GM18907 (cell line): ENCODE measurements at regions not wholly inside any gene's neighbourhood (a gene's known extent, or its start where the extent isn't known, plus 50 kb on each side); places are given as distances from the start of the nearest gene placed in this dataset.

Experiments used
- ATAC-seq: cut with Tn5 transposase; IDR thresholded peaks from one replicate; pipeline ENCODE4 v1.9.1; 2021; ENCODE audit warnings: mild to moderate bottlenecking, moderate library complexity; ENCODE audit not compliant: unreplicated experiment

DNA sequence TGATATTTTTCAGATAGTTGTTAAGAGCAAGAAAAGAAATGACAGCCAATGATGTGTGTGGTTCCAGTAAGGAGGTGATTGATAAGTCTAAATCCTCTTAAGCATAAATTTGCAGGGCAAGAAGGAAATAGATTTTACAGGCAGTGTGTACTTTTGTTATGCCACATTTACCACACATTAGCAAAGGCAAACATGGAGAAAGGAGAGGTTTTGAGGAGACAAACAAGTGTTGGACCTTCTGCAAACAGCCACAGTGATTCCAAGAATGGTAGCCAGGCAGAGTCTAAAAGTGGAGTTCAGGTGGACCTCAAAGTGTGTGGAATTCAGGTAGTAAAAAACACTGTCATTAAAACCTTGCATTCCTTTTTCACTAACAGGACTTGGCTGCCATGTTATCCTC, 295.9 kb upstream of the ITGA1 start:
- no peak for ATAC-seq

DNA sequence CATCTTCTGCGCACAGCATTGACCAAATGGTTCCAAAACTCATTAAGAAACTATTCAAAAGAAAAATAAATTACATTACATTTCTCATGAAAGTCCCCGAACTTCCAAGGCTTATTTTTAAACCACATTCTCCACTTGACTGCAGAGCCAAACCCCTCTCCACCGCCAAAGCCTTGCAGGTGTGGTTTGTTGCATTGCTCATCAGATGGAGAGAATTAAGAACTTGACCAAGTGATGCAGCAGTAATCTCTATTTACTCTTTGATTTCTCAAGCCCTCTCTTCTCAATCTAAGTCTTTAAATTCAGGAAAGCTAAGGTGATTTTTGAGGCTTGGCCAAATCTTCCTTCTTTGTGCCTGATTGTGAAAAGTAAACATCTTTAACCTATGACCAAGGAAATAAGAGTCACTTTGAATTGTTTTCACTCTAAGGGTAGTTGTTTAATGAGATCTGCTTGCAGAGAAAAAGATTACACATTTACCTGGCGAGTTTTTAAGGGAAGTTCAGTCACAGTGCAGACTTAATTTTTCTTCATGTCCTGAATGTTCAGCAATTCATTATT, 290.5 kb upstream of the ITGA1 start:
- ATAC-seq: no peak

DNA sequence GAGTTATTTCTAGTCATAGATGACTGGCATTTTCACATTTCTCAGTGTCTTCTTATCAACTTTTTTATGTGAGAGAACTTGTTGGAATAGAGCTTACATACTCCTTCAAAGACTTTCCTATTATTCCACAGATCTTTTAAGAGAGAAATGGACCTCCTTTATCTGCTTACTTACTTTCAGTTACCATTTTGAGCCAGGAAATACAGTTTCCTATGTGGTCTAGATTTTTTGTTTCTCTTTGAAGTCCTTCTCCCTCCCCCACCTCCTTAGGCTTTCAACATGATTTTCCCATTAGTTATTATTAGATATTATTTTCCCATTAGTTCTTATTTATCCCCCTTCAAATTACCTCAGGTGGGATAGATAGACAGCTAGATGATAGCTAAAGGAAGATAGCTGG, 289.1 kb upstream of the ITGA1 start:
- no peak for ATAC-seq

DNA sequence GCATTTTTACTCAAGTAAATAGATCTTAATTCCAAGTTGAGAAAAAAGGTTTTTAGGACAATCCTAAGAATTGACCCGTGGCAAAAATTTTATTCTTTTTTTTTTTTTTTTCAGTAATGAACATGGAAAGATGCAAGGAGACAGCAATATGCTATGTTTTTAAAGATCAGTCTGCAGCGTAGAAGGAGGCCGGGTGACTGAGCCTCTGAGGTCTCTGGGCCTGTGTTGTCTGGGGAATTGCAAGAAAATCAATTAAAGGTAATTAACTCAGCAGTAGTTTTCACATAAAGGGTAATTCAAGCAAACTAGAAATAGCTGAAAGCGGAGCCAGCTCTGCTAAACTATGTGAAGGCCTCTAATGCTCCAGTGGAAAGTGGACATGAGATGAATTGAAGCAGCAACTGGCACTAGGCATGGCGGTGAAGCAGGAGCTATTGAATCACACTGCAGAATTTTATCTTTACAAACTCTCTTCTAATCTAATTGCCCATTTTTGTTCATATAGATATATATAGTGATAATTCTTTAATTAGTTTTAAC, 285.2 kb upstream of the ITGA1 start:
- no peak for ATAC-seq

DNA sequence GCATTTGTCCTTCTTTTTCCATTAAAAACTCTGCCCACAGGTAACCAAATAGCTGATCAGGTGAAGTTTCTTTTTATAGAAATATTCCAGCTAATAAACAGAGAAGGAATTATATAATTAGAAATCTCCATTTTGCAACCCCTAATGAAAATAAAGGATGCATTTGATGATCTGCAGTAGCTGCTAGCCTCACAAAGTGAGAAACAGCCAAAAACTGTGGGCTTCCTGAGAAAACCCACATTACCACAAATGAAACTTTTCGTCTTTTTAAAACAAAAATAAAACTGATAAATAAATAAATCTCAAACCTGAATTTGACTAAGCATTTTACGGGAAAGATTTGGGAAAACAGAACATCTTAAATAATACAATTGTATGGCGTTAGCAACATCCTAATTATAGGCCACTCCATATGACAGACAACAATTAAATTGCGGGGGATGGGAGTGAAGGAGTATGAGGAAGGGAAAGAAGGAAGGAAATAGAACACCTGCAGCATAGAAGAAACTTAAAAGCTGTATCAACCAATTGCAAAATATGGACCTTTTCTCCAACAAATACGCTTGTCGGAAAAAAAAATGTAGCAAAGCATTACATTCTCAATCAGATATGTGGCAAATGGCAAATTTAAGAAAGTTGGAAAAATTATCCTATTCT, 283.0 kb upstream of the ITGA1 start:
- no peak for ATAC-seq

DNA sequence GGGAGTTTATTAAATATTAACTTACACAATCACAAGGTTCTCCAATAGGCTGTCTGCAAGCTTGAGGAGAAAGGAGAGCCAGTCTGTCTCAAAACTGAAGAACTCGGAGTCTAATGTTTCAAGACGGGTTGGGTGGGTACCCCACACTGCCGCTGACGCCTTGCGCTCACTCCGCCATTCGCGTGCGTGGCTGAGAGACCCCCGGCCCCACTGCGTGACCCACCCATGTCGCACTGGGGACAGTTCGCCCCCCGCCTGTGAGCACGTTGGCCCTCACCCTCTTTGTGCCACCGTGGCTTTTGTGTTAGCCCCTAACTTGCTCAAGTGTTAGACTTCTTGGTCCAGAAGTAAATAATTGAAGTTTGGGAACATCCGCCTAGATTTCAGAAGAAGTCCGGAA, 270.0 kb upstream of the ITGA1 start:
- no peak for ATAC-seq

DNA sequence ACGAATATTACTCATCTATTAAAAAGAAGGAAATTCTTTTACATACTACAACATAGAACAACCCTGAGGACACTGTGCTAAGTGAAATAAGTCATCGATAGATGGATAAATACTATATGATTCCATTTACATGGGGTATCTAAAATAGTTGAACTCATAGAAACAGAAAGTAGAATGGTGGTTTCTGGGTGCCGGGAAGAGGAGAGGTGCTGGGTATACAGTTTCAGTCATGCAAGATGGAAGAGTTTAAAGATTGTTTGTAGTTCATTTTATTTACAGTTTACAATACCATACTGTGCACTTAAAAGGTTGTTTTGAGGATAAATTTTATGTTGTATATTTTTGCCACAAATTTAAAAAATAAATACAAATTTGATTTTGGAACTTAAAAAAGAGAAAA, 267.5 kb upstream of the ITGA1 start:
- no peak for ATAC-seq

DNA sequence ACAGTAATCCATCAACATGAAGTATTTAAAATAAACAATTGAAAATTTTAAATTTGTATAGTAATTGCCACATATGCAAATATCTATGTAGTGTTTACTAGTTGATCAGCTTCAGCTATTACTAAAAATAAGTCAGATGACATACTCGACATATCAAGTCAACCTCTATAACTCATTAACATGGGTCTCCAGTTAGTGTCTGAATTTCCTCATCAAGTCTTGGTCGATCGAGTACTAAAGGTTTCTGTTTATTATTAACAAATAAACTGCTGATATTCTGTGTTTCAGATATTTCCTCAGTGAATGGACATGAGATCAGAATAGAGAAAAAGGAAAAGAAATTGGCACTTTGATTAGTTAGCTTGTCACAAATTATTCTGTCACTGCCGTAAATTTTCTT, 266.5 kb upstream of the ITGA1 start:
- ATAC-seq: no peak

DNA sequence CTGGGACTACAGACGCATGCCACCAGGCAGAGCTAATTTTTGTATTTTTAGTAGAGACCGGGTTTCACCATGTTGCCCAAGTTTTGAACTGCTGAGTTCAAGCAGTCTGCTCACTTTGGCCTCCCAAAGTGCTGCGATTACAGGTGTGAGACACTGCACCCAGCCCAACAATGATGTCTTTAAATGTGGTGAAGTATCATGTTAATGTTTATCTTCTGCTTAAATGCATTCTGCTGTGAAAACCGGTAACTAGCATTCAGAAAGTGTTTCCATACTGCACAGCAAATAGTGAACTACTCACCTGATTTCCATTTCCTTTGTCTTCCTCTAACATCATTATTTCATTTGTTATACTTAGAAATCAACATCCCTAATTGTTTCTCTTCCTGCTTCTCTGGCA, 264.0 kb upstream of the ITGA1 start:
- no peak for ATAC-seq

DNA sequence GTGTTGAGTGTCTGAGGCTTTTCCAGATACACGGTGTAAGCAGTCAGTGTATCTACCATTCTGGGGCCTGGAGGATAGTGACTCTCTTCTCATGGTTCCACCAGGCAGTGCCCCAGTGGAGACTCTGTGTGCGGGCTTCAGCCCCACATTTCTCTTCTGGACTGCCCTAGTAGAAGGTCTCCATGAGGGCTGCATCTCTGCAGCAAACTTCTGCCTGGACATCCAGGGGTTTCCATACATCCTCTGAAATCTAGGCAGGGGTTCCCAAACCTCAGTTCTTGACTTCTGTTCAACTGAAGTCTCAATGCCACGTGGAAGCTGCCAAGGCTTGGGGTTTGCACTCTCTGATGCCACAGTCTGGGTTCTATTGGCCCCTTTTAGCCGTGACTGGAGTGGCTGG, 256.6 kb upstream of the ITGA1 start:
- ATAC-seq: no peak

DNA sequence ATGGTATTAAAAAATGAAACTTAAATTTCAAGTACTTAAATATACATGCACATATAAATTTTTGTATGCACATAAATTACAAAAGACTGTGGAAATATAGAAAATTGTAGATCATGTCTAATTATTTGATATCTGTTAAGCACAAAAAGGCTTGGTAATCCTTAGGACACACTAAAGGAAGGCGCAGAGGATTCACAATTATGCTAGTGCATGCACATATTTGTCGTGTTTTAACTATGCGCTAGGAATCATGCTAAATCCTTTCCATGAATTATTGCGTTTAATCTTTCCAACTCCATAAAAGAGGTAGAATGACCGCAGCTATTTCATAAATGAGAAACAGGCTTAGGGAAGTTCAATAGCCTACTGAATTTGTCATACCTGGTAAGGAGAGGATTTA, 244.1 kb upstream of the ITGA1 start:
- ATAC-seq: no peak

DNA sequence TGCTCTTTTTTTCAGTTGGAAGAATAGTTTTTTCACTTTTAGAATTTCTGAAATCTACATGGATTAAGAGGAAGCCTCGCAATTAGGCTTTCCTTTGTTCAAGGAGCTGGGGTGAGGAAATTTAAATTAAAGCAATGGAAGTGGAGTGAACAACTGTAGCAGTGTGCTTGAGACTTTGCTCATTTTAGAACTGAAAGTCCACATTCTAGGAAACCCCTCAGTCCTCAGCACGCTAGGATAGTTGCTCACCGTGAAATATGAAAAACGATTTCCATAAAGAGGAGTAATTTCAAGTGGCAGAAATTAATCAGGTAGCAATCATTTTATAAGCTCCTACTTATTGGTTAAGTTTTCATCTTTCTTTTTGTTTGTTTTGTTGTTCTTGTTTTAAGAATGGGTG, 243.0 kb upstream of the ITGA1 start:
- ATAC-seq: no peak

DNA sequence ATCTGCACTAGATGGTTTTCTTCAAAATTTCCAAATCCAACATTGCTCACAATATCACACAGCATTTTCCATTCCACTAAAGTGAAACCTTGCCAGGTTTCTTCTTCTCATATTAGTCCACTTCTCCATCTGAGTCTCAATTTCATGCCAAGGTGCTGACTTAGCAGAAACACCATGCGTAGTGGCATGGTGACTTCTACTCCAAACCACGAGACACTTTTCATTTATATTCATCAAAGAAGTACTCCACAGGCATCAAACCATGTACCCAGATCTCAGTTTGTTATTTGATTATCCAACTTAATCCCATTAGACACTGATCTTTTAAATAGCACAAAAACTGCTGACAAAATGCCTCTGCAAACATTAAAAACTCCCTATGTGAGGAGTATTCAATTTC, 233.4 kb upstream of the ITGA1 start:
- ATAC-seq: no peak

DNA sequence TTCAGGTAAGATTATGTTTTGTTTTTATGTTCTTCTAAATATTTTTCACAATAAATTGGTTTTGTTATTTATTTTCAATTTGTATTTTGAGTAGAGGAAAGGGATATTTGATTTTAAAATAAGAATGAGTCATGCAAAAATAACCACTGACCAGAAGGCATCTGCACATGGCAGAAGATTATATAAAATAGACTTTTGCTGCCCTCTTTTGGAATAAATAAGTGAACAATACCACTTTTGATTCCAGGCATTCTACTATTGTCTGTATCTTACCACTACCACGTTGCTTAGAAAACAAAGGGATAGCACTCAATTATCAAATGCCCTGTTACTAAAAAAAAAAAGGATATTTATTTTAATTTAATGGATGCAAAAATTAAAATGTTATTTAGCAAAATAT, 227.3 kb upstream of the ITGA1 start:
- ATAC-seq: no peak

DNA sequence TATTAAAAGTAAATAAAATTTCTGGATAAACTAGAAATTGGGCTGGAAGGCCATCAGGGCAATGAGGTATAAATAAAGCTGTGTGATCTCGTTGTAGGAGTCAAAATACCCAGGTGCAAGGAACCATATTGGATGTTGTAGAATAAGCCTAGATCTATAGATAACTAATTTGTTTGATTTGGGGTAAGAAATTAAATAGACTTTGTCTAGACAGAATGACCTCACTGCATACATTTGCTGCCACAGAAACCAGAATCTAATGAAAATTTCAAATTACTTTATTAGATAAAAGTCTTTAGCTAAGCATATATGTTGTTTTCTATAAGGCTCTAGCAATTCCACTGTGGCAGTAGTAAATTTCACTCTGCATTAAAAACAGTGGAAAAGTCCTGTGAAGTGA, 225.2 kb upstream of the ITGA1 start:
- ATAC-seq: no peak

DNA sequence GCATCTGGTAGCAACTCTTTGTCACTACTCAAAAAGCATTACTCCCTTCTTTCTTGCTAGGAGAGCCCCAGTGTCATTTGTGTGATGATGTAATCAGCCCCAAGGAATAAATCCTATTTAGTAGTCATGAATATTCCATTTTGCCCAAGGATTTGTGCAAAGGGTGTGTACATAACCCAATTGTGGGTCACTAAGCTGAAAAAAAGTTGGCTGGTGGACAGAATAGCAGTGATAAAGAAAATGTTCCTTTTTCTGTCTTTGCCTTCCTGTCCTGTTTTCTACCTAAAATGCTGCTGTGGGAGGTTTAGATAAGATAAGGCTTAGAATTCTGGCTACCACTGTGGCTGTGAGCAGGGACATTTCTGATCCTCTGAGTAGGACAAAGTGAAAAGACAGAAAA, 223.1 kb upstream of the ITGA1 start:
- ATAC-seq: no peak

DNA sequence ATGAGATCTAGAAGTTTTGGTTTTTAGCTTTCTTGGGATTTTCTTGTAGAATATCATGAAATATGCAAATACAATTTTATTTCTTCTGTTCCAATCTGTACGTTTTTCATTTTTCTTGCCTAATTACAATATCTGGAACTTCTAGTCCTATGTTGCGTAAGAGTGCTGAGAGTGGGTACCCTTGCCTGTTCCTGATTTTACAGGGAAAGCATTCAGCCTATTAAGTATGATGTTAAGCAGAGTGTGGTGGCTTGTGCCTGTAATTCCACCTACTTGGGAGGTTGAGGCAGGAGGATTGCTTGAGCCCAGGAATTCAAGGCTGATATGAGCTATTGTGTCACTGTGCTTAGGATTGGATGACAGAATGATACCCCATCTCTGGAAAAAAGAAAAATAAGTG, 210.2 kb upstream of the ITGA1 start:
- ATAC-seq: no peak

DNA sequence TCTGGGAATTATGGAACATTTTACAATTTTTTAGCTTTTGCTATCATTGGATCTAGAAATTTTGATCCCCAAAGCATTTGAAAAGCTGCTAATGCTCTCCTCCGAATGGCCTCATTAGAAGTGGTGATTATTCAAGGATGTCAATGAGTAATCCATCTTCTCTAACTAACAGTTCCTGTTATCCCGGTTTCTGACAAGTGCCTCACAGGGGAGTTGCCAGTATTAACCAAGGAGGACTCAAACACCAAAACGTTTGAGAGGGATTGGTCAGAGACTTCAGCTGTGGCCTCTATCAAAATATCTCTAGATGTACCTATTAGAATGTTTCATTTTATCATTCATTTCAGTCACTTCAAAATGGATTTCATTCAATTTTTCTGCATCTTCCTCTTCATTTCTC, 208.3 kb upstream of the ITGA1 start:
- no peak for ATAC-seq

DNA sequence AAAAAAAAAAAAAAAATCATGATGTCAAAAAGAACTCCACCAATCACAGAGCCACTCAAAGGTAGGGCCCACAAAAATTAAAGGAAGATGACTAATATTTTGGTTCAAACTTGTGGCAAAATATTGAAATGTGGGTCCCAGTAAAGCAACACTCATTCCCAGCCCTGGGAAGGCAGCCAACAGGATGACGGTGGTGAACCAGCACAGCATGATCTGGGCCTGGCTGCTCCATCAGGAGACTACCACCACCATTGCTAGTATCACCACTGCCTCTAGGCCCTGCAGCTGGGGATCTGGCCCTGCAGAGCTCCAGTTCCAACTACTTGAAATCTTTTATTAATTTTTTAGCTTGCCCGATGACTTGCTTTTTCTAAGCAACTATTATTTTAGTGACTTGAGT, 206.8 kb upstream of the ITGA1 start:
- no peak for ATAC-seq

DNA sequence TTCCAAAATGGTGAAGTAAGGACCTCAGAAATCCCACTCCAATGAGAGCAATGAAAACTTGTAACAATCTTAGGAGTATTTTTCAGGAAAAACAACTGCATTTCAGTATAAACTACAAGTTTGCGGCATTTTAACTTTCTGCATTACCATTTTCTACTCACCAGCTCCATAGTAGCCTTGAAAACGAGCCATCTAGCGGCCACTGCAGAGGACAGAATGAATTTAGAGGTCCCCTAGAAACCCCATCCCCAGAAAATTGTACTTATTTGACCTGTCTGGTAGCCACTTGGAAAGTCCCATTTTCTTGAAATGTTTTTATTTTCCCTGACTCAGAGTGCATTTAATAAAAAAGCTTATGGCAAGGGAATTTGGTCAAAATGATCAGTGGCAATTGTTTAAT, 205.4 kb upstream of the ITGA1 start:
- no peak for ATAC-seq

DNA sequence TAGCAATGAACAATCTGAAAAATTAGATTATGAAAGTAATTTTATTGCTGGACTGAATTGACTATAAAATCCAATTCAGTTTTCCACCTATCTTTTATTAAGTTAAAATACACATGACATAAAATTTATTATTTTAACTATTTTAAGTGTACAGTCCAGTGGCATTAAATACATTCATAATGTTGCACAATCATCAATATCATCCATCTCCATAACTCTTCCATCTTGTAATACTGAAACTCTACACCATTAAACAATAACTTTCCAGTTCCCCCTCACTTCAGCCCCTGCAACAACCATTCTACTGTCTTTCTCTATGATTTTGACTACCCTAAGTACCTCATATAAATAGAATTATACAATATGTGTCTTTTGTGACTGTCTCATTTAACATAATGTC, 200.6 kb upstream of the ITGA1 start:
- no peak for ATAC-seq

DNA sequence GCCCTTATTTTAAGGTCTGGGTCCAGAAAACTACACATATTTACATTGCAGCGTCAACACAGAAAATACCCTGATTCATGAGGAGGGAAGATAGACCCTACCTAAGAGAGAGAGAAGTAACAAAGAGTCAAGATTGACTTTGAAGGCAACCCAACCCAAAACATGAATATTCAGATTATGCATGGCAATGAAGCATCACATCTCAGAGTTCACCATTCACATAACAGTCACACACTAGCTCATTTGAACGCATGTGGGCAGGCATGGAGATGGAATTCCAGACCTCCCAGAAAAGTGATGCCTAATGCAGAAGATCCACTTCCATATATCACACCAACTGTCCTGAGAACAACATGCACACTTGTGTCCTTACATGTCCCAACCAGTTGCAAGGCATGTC, 190.1 kb upstream of the ITGA1 start:
- no peak for ATAC-seq

DNA sequence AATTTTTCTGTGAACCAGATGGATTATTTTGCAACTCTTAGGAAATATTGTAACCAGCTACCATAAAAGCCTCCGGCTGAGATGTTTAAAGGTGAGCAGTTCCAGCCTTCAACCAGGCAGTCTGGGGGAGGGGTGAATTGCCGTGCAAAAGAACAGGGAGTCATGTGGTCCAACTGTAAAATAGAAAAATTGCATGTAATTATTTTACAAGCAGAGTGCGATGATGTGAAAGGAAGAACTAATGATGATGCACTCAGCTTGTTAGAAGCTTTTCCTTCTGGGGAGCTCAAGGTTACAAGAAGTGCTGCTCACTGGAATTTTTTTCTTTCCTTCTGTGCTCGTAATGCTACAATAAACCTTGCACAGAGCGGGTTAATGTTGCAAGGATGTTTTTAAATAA, 188.7 kb upstream of the ITGA1 start:
- no peak for ATAC-seq
